ENCODE measurements at regions not wholly inside any gene's neighbourhood (a gene's known extent, or its start where the extent isn't known, plus 50 kb on each side); places are given as distances from the start of the nearest gene placed in this dataset.
A peak's percentile ranks its signal among the peaks of the same experiment; 100 is the strongest.

- H3K4me3 ChIP-seq (ENCODE audit: low read depth, low read length), result no peak overlapping the region
- H4K12ac ChIP-seq (ENCODE audit: low read depth, low read length), result no peak overlapping the region
- H2BK12ac ChIP-seq (ENCODE audit: low read length), result peak overlapping the region; percentile 27
- H3K79me1 ChIP-seq (ENCODE audit: low read length), result no peaks in the 10 kb centered on the region
- H4K91ac ChIP-seq (ENCODE audit: low read depth, low read length), result no peak overlapping the region
- no peak overlapping the region for H2BK120ac ChIP-seq (ENCODE audit: insufficient read depth, low read length, poor library complexity)
- DNase-seq, result peak in 1 of 2 donors; percentile 44
- H3K14ac ChIP-seq (ENCODE audit: low read length), result no peak overlapping the region
- H3K27ac ChIP-seq (ENCODE audit: low read depth, low read length), result no peak overlapping the region
- H3K36me3 ChIP-seq (ENCODE audit: control insufficient read depth in 1 of 2, insufficient read depth in 2 of 2, low read length in 2 of 2), result no peaks in the 10 kb centered on the region
- H2AK5ac ChIP-seq (ENCODE audit: low read length), result peak overlapping the region; percentile 57
- no CpG with 5 or more reads among the region's 7 CpGs for WGBS (ENCODE audit: extremely low coverage, insufficient coverage, insufficient read length)
- no peaks in the 10 kb centered on the region for H3K27me3 ChIP-seq (ENCODE audit: insufficient read depth, low read length)
- no peak overlapping the region for H3K18ac ChIP-seq (ENCODE audit: low read length)
- no peak overlapping the region for H4K8ac ChIP-seq (ENCODE audit: low read depth, low read length)
- H2BK5ac ChIP-seq (ENCODE audit: low read depth, low read length, poor library complexity), result no peak overlapping the region
- no peak overlapping the region for H3K9ac ChIP-seq (ENCODE audit: low read length)
- peaks cover 2% of the 10 kb centered on the region for H3K9me3 ChIP-seq (ENCODE audit: insufficient read depth, low read depth, low read length)
- no peaks in the 10 kb centered on the region for H3K4me1 ChIP-seq (ENCODE audit: control insufficient read depth in 1 of 2, insufficient read depth in 2 of 2, low read length in 2 of 2)
- no peaks in the 10 kb centered on the region for H3K79me2 ChIP-seq (ENCODE audit: control insufficient read depth, insufficient read depth, low read length, poor library complexity)
- no peak overlapping the region for H3K4me2 ChIP-seq (ENCODE audit: low read length)
- H2AFZ ChIP-seq (ENCODE audit: insufficient read depth, low read length, poor library complexity), result no peak overlapping the region
- H3K23ac ChIP-seq (ENCODE audit: low read length), result no peak overlapping the region
- no peak overlapping the region for H3K4ac ChIP-seq (ENCODE audit: low read depth, low read length)
Measured at GRCh38 chr1:234841710-234842231, 231.8 kb upstream of the IRF2BP2 start.

DNA sequence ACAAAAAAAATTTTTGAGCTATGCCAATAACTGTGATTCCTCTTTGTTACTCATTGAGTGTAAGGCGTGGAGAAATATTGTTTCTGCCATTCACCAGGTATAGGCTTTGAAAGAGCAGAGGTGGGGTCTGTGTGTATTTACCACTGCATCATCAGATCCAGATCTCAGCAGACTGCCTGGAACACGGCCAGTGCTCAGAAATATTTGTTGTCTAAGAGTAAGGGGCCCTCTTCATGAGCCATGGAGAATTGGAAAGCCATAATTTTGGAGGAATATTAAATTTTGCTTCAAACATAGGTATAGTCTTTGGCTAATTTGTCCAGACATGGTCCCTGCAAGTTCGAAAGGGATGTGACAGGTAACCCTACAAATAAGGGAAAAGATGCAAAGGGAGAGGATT lies 231.3 kb upstream of the IRF2BP2 start:
- H3K79me1 ChIP-seq (ENCODE audit: low read length), result no peaks in the 10 kb centered on the region
- H3K23ac ChIP-seq (ENCODE audit: low read length), result no peak overlapping the region
- H2BK5ac ChIP-seq (ENCODE audit: low read depth, low read length, poor library complexity), result no peak overlapping the region
- H3K4me3 ChIP-seq (ENCODE audit: low read depth, low read length), result no peak overlapping the region
- no peak overlapping the region for H4K91ac ChIP-seq (ENCODE audit: low read depth, low read length)
- H3K18ac ChIP-seq (ENCODE audit: low read length), result no peak overlapping the region
- H2AFZ ChIP-seq (ENCODE audit: insufficient read depth, low read length, poor library complexity), result no peak overlapping the region
- no peak for DNase-seq
- no peak overlapping the region for H3K4me2 ChIP-seq (ENCODE audit: low read length)
- no CpG with 5 or more reads among the region's 3 CpGs for WGBS (ENCODE audit: extremely low coverage, insufficient coverage, insufficient read length)
- no peaks in the 10 kb centered on the region for H3K36me3 ChIP-seq (ENCODE audit: control insufficient read depth in 1 of 2, insufficient read depth in 2 of 2, low read length in 2 of 2)
- peaks cover 2% of the 10 kb centered on the region for H3K9me3 ChIP-seq (ENCODE audit: insufficient read depth, low read depth, low read length)
- no peak overlapping the region for H2BK120ac ChIP-seq (ENCODE audit: insufficient read depth, low read length, poor library complexity)
- no peak overlapping the region for H4K12ac ChIP-seq (ENCODE audit: low read depth, low read length)
- H3K79me2 ChIP-seq (ENCODE audit: control insufficient read depth, insufficient read depth, low read length, poor library complexity), result no peaks in the 10 kb centered on the region
- H4K8ac ChIP-seq (ENCODE audit: low read depth, low read length), result no peak overlapping the region
- H2BK12ac ChIP-seq (ENCODE audit: low read length), result no peak overlapping the region
- H2AK5ac ChIP-seq (ENCODE audit: low read length), result no peak overlapping the region
- H3K27ac ChIP-seq (ENCODE audit: low read depth, low read length), result no peak overlapping the region
- H3K27me3 ChIP-seq (ENCODE audit: insufficient read depth, low read length), result no peaks in the 10 kb centered on the region
- H3K14ac ChIP-seq (ENCODE audit: low read length), result no peak overlapping the region
- H3K4ac ChIP-seq (ENCODE audit: low read depth, low read length), result no peak overlapping the region
- no peaks in the 10 kb centered on the region for H3K4me1 ChIP-seq (ENCODE audit: control insufficient read depth in 1 of 2, insufficient read depth in 2 of 2, low read length in 2 of 2)
- no peak overlapping the region for H3K9ac ChIP-seq (ENCODE audit: low read length)

DNA sequence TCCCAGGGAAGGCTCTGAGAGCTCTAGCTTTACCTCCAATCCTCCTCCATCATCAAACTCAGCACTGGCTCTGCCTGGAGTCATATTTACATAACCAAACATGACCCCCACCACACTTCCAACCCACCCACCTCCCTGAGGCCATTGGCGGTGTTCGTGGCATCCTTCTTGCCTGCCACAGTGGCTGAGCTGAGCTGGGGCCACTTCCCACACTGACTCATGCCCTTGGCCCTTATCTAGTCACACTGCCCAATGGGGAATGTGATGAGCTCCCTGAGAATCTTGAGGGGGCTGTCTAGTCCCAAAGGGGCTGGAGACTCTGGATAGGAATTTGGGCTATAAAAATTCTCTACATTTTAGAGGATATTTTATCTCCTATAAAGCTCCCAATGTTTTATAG lies 230.9 kb upstream of the IRF2BP2 start:
- H3K9ac ChIP-seq (ENCODE audit: low read length), result no peak overlapping the region
- no peak overlapping the region for H3K4me3 ChIP-seq (ENCODE audit: low read depth, low read length)
- no CpG with 5 or more reads among the region's 2 CpGs for WGBS (ENCODE audit: extremely low coverage, insufficient coverage, insufficient read length)
- no peaks in the 10 kb centered on the region for H3K79me1 ChIP-seq (ENCODE audit: low read length)
- no peak overlapping the region for H2BK12ac ChIP-seq (ENCODE audit: low read length)
- no peak overlapping the region for H3K27ac ChIP-seq (ENCODE audit: low read depth, low read length)
- no peak overlapping the region for H3K18ac ChIP-seq (ENCODE audit: low read length)
- no peak overlapping the region for H2AK5ac ChIP-seq (ENCODE audit: low read length)
- no peak overlapping the region for H3K14ac ChIP-seq (ENCODE audit: low read length)
- H4K8ac ChIP-seq (ENCODE audit: low read depth, low read length), result no peak overlapping the region
- H2AFZ ChIP-seq (ENCODE audit: insufficient read depth, low read length, poor library complexity), result no peak overlapping the region
- no peaks in the 10 kb centered on the region for H3K27me3 ChIP-seq (ENCODE audit: insufficient read depth, low read length)
- no peaks in the 10 kb centered on the region for H3K36me3 ChIP-seq (ENCODE audit: control insufficient read depth in 1 of 2, insufficient read depth in 2 of 2, low read length in 2 of 2)
- no peak overlapping the region for H4K12ac ChIP-seq (ENCODE audit: low read depth, low read length)
- H3K23ac ChIP-seq (ENCODE audit: low read length), result no peak overlapping the region
- DNase-seq, result no peak
- H3K9me3 ChIP-seq (ENCODE audit: insufficient read depth, low read depth, low read length), result peaks cover 2% of the 10 kb centered on the region
- H3K79me2 ChIP-seq (ENCODE audit: control insufficient read depth, insufficient read depth, low read length, poor library complexity), result no peaks in the 10 kb centered on the region
- H2BK5ac ChIP-seq (ENCODE audit: low read depth, low read length, poor library complexity), result no peak overlapping the region
- H3K4me2 ChIP-seq (ENCODE audit: low read length), result no peak overlapping the region
- no peaks in the 10 kb centered on the region for H3K4me1 ChIP-seq (ENCODE audit: control insufficient read depth in 1 of 2, insufficient read depth in 2 of 2, low read length in 2 of 2)
- no peak overlapping the region for H4K91ac ChIP-seq (ENCODE audit: low read depth, low read length)
- no peak overlapping the region for H3K4ac ChIP-seq (ENCODE audit: low read depth, low read length)
- no peak overlapping the region for H2BK120ac ChIP-seq (ENCODE audit: insufficient read depth, low read length, poor library complexity)

DNA sequence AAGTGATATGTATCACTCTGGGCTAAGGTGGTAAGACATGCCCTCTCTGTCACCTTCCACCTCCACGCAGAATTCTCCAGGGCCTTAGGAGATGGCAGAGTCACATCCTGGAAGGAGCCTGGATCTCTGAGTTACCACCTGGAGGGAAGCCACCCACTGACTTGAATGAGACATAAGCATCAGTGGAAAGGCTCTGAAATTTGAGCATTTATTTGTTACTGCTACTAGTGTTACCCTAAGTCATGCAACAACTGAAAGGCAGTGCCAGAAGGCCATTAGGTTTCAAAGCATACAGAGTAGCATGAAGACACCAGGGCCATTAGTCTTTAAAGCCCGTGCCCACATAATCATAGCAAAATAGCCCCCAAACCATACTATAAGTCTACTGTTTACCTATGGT lies 230.3 kb upstream of the IRF2BP2 start:
- Histone ChIP-seq H3K14ac (ENCODE audit: low read length) (no peak overlapping the region), H2AFZ (ENCODE audit: insufficient read depth, low read length, poor library complexity) (no peak overlapping the region), H4K91ac (ENCODE audit: low read depth, low read length) (no peak overlapping the region), H3K4me1 (ENCODE audit: control insufficient read depth in 1 of 2, insufficient read depth in 2 of 2, low read length in 2 of 2) (no peaks in the 10 kb centered on the region), H3K27ac (ENCODE audit: low read depth, low read length) (no peak overlapping the region), H3K79me2 (ENCODE audit: control insufficient read depth, insufficient read depth, low read length, poor library complexity) (no peaks in the 10 kb centered on the region), H3K4me3 (ENCODE audit: low read depth, low read length) (no peak overlapping the region), H3K4me2 (ENCODE audit: low read length) (no peak overlapping the region), H3K79me1 (ENCODE audit: low read length) (no peaks in the 10 kb centered on the region), H3K4ac (ENCODE audit: low read depth, low read length) (no peak overlapping the region), H2BK5ac (ENCODE audit: low read depth, low read length, poor library complexity) (no peak overlapping the region), H3K27me3 (ENCODE audit: insufficient read depth, low read length) (no peaks in the 10 kb centered on the region), H3K9me3 (ENCODE audit: insufficient read depth, low read depth, low read length) (peaks cover 2% of the 10 kb centered on the region), H4K12ac (ENCODE audit: low read depth, low read length) (no peak overlapping the region), H3K9ac (ENCODE audit: low read length) (no peak overlapping the region), H3K18ac (ENCODE audit: low read length) (no peak overlapping the region), H3K36me3 (ENCODE audit: control insufficient read depth in 1 of 2, insufficient read depth in 2 of 2, low read length in 2 of 2) (no peaks in the 10 kb centered on the region), H4K8ac (ENCODE audit: low read depth, low read length) (no peak overlapping the region), H2BK12ac (ENCODE audit: low read length) (no peak overlapping the region), H2BK120ac (ENCODE audit: insufficient read depth, low read length, poor library complexity) (no peak overlapping the region), H3K23ac (ENCODE audit: low read length) (no peak overlapping the region), H2AK5ac (ENCODE audit: low read length) (no peak overlapping the region)
- no peak for DNase-seq
- WGBS (ENCODE audit: extremely low coverage, insufficient coverage, insufficient read length), result no CpG with 5 or more reads among the region's 2 CpGs
